ENCODE measurements at regions not wholly inside any gene's neighbourhood (a gene's known extent, or its start where the extent isn't known, plus 50 kb on each side); places are given as distances from the start of the nearest gene placed in this dataset.

GRCh38 chr11:95305705-95306104, 74.7 kb upstream of the SESN3 start:
- ChIA-PET CTCF (interaction anchor here (0.8 to 1.9 kb wide), 5 partner anchors 22 to 154 kb away, joined by 3 to 13 read pairs (median 6); partner anchors contain the start of gene SESN3), POLR2A (interaction anchor here (0.8 kb wide), 1 partner anchor 75 kb away, joined by 3 read pairs; the partner anchor contains the start of gene SESN3)
- no peak for DNase-seq

DNA sequence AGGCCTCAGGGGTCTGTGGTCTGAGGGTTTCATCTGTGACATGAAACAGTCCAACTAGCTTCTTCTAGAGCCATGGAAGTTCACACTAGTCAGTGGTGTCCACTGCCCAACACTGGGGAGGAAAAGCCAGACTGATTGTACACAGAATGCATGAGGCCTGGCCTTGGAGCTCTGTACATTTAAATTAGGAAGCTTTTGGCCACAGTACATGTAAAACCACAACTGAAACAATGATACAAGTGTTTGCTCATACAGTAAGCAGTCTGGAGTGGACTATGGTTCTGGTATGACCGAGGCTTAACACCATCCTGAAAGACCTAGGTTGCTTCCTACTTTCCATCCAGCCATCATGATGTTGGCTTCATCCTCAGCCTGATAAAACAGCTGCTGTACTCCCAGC, 73.8 kb upstream of the SESN3 start:
- Mint-ChIP-seq H3K9me3 (ENCODE audit: unreplicated experiment) (no peaks in the 10 kb centered on the region), H3K27ac (ENCODE audit: unreplicated experiment) (no peak overlapping the region), H3K4me1 (ENCODE audit: low read depth, unreplicated experiment) (no peaks in the 10 kb centered on the region), H3K4me3 (ENCODE audit: unreplicated experiment) (no peak overlapping the region), H3K27me3 (ENCODE audit: insufficient read depth, unreplicated experiment) (no peaks in the 10 kb centered on the region), H3K36me3 (ENCODE audit: insufficient read depth, unreplicated experiment) (no peaks in the 10 kb centered on the region)
- TF ChIP-seq, protein P1, sequence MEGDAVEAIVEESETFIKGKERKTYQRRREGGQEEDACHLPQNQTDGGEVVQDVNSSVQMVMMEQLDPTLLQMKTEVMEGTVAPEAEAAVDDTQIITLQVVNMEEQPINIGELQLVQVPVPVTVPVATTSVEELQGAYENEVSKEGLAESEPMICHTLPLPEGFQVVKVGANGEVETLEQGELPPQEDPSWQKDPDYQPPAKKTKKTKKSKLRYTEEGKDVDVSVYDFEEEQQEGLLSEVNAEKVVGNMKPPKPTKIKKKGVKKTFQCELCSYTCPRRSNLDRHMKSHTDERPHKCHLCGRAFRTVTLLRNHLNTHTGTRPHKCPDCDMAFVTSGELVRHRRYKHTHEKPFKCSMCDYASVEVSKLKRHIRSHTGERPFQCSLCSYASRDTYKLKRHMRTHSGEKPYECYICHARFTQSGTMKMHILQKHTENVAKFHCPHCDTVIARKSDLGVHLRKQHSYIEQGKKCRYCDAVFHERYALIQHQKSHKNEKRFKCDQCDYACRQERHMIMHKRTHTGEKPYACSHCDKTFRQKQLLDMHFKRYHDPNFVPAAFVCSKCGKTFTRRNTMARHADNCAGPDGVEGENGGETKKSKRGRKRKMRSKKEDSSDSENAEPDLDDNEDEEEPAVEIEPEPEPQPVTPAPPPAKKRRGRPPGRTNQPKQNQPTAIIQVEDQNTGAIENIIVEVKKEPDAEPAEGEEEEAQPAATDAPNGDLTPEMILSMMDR (IDR thresholded peaks at IDR 0.05; ENCODE audit: insufficient read depth in 1 of 2, low read depth in 1 of 2, low read length in 1 of 2, severe bottlenecking in 1 of 2, unreplicated experiment in 1 of 2): no peak
- Histone ChIP-seq H3K27me3 (replicated peaks; ENCODE audit: control insufficient read depth, insufficient read depth, low read length) (no peaks in the 10 kb centered on the region), H3K9me3 (no peaks in the 10 kb centered on the region), H3K36me3 (ENCODE audit: control insufficient read depth, insufficient read depth, low read length) (no peaks in the 10 kb centered on the region), H3K4me3 (ENCODE audit: low read depth, low read length) (no peak overlapping the region), H3K4me1 (peaks cover 3% of the 10 kb centered on the region)
- intact Hi-C loops (cut with micrococcal nuclease; ENCODE audit: unreplicated experiment): no loop called here
- ChIA-PET POLR2A (no interaction called here), CTCF (interaction anchor here (0.5 to 1.7 kb wide), 2 partner anchors 146 to 153 kb away, joined by 3 to 4 read pairs; no protein-coding TSS in a partner anchor)
- DNase-seq: no peak
- no TSS peak for BruUV-seq (replicated peaks)

More at GRCh38 chr11:95305705-95306104, 74.7 kb upstream of the SESN3 start:
- TF ChIP-seq, protein P1 (IDR thresholded peaks at IDR 0.05; ENCODE audit: insufficient read depth in 1 of 2, low read depth in 1 of 2, low read length in 1 of 2, severe bottlenecking in 1 of 2, unreplicated experiment in 1 of 2): no peak
- Mint-ChIP-seq H3K27me3 (ENCODE audit: insufficient read depth, unreplicated experiment) (no peaks in the 10 kb centered on the region), H3K4me3 (ENCODE audit: unreplicated experiment) (no peak overlapping the region), H3K4me1 (ENCODE audit: low read depth, unreplicated experiment) (no peaks in the 10 kb centered on the region), H3K36me3 (ENCODE audit: insufficient read depth, unreplicated experiment) (no peaks in the 10 kb centered on the region), H3K27ac (ENCODE audit: unreplicated experiment) (no peak overlapping the region), H3K9me3 (ENCODE audit: unreplicated experiment) (no peaks in the 10 kb centered on the region)
- no peaks in the 10 kb centered on the region for H3K36me3 ChIP-seq (ENCODE audit: control insufficient read depth, insufficient read depth, low read length)
- H3K9me3 ChIP-seq: no peaks in the 10 kb centered on the region
- intact Hi-C loops (cut with micrococcal nuclease; ENCODE audit: unreplicated experiment): loop anchor here (1.0 to 2.0 kb wide), 2 partner anchors 51 to 154 kb away; no protein-coding TSS in a partner anchor
- no peak overlapping the region for H3K4me3 ChIP-seq (ENCODE audit: low read depth, low read length)
- no peaks in the 10 kb centered on the region for H3K27me3 ChIP-seq (replicated peaks; ENCODE audit: control insufficient read depth, insufficient read depth, low read length)
- H3K4me1 ChIP-seq: no peaks in the 10 kb centered on the region
- BruUV-seq (replicated peaks): no TSS peak

- ChIA-PET POLR2A (interaction anchor here (0.6 kb wide), 1 partner anchor 216 kb away, joined by 5 read pairs; no protein-coding TSS in a partner anchor), CTCF (no interaction called here)
- Histone ChIP-seq H3K4me1 (peaks cover 28% of the 10 kb centered on the region), H3K36me3 (ENCODE audit: control insufficient read depth, insufficient read depth, low read length) (no peaks in the 10 kb centered on the region), H3K27me3 (replicated peaks; ENCODE audit: control insufficient read depth, insufficient read depth, low read length) (no peaks in the 10 kb centered on the region), H3K9me3 (no peaks in the 10 kb centered on the region), H3K4me3 (ENCODE audit: low read depth, low read length) (no peak overlapping the region)
- Mint-ChIP-seq H3K27me3 (ENCODE audit: insufficient read depth, unreplicated experiment) (no peaks in the 10 kb centered on the region), H3K36me3 (ENCODE audit: insufficient read depth, unreplicated experiment) (no peaks in the 10 kb centered on the region), H3K9me3 (ENCODE audit: unreplicated experiment) (no peaks in the 10 kb centered on the region), H3K4me3 (ENCODE audit: unreplicated experiment) (no peak overlapping the region), H3K4me1 (ENCODE audit: low read depth, unreplicated experiment) (peaks cover 14% of the 10 kb centered on the region), H3K27ac (ENCODE audit: unreplicated experiment) (no peak overlapping the region)
- TF ChIP-seq, protein P1 (IDR thresholded peaks at IDR 0.05; ENCODE audit: insufficient read depth in 1 of 2, low read depth in 1 of 2, low read length in 1 of 2, severe bottlenecking in 1 of 2, unreplicated experiment in 1 of 2): no peak
- DNase-seq: no peak
- no TSS peak for BruUV-seq (replicated peaks)
- intact Hi-C loops (cut with micrococcal nuclease; ENCODE audit: unreplicated experiment): no loop called here
These were observed 71.2 kb upstream of the SESN3 start for GRCh38 chr11:95302211-95302610.

Measured in Caco-2 (cell line).